Gastrocnemius medialis (tissue), 4 donors: ENCODE measurements at regions not wholly inside any gene's neighbourhood (a gene's known extent, or its start where the extent isn't known, plus 50 kb on each side); places are given as distances from the start of the nearest gene placed in this dataset.
"Not testable (repeated sequence)": the region's sequence is repeated elsewhere in the genome, so short reads cannot be mapped to it uniquely, and the experiment has no call there.

Experiments used
- ATAC-seq, 2 donors: fragments of 150-250 bp; one replicate each; pipeline ENCODE4 v1.9.1; 2016
- DNase-seq, 2 donors: peaks; one replicate each; pipeline ENCODE4 v3.0.0-alpha.2; 2019
- H3K27ac ChIP-seq, 4 donors: fragments of 200-600 bp; sonication (generic); 1 replicate in 1 of 4; 2 replicates in 3 of 4; pipeline ENCODE4 v1.5.1; 2016 to 2018; ENCODE audit warnings: mild to moderate bottlenecking in 2 of 4, moderate library complexity in 1 of 4
- H3K27me3 ChIP-seq, 3 donors: fragments of 200-600 bp; sonication (generic) in 2 of 3; 1 replicate in 1 of 3; 2 replicates in 2 of 3; pipeline versions ENCODE4 v1.5.1 to v1.6.0; 2016 to 2019; ENCODE audit warnings: mild to moderate bottlenecking in 1 of 3, moderate library complexity in 1 of 3
- H3K36me3 ChIP-seq, 2 donors: fragments of 200-600 bp; sonication (generic) in 1 of 2; one replicate each; pipeline ENCODE4 v1.5.1; 2017 to 2018
- H3K4me1 ChIP-seq, 2 donors: fragments of 200-600 bp; sonication (generic) in 1 of 2; one replicate each; pipeline ENCODE4 v1.5.1; 2016 to 2017; ENCODE audit warnings: mild to moderate bottlenecking in 2 of 2
- H3K4me3 ChIP-seq, 4 donors: fragments of 200-600 bp; sonication (generic) in 3 of 4; 1 replicate in 1 of 4; 2 replicates in 3 of 4; pipeline ENCODE4 v1.5.1; 2016 to 2019; ENCODE audit warnings: mild to moderate bottlenecking in 2 of 4
- H3K9me3 ChIP-seq, 3 donors: fragments of 200-600 bp; sonication (generic) in 2 of 3; 1 replicate in 1 of 3; 2 replicates in 2 of 3; pipeline ENCODE4 v1.5.1; 2016 to 2019
- POLR2A ChIP-seq, 2 donors: fragments of 450-650 bp; IDR thresholded peaks; one replicate each; pipeline ENCODE4 v1.6.1; 2017; ENCODE audit warnings: antibody characterized with exemption in 2 of 2, mild to moderate bottlenecking in 2 of 2, moderate library complexity in 2 of 2
- in situ Hi-C, 4 donors: fragments of 200-750 bp; cut with MboI; loops; one replicate each; pipeline versions ENCODE4 v1.15.0 to v1.8.0; 2017; ENCODE audit warnings: low sequenced_read_pairs in 4 of 4
- intact Hi-C: fragments of 100-400 bp; cut with DNase I; formaldehyde crosslinking; loops from one replicate; pipeline ENCODE4 v1.15.1; 2023; ENCODE audit warnings: low total_unique reads

DNA sequence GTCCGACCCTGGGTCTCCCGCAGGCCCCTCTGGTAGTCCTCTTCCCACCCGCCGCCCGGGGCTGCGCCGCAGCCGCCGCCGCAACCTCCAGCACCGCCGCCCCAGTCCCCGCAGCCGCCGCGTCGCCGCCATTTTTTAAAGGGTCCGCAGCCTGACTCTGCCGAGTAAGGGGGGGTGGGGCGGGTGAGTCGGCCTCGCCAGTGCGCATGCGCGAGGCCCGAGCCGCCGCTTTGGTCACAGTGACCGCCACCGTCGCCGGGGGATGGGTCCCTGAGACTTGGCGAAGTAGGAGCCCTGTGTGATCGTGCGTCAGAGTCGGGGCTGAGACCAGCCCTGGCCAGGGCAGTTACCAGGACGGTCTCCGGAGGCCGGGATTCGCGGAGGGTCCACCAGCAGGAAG lies 532.8 kb downstream of the FOXD4L4 start:
- H3K4me1 ChIP-seq, H3K27me3 ChIP-seq, H3K36me3 ChIP-seq, intact Hi-C loops, ATAC-seq, in situ Hi-C loops, H3K9me3 ChIP-seq: not testable (repeated sequence)
- peak; percentile 80 to 83 for TF ChIP-seq POLR2A (IDR thresholded peaks at IDR 0.05)
- Histone ChIP-seq H3K27ac (peak overlapping the region; percentile 84 to 92 (median 90)), H3K4me3 (peak overlapping the region; percentile 68 to 78 (median 72))
- DNase-seq, result peak; percentile 61 to 79

DNA sequence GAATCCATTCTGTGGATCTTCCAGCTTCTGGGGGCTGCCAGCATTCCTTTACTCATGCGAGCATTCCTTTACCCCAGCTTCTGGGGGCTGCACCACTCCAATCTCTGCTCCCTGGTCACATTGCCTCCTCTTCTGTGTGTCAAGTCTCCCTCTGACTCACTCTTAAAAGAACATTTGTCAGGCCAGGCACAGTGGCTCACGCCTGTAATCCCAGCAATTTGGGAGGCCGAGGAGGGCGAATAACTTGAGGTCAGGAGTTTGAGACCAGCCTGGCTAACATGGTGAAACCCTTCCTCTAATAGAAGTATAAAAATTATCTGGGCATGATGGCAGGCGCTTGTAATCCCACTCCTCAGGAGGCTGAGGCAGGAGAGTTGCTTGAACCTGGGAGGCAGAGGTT lies 541.9 kb downstream of the FOXD4L4 start:
- H3K36me3 ChIP-seq, in situ Hi-C loops, H3K9me3 ChIP-seq, H3K27ac ChIP-seq, H3K4me3 ChIP-seq, DNase-seq, H3K4me1 ChIP-seq, ATAC-seq, intact Hi-C loops, H3K27me3 ChIP-seq: not testable (repeated sequence)
